ENCODE measurements at regions not wholly inside any gene's neighbourhood (a gene's known extent, or its start where the extent isn't known, plus 50 kb on each side); places are given as distances from the start of the nearest gene placed in this dataset.

- Histone ChIP-seq H2AFZ (ENCODE audit: low read depth, low read length) (no peak overlapping the region), H3K9me3 (ENCODE audit: low read length) (no peaks in the 10 kb centered on the region), H3K36me3 (ENCODE audit: insufficient read depth, low read length) (no peaks in the 10 kb centered on the region), H3K4me3 (ENCODE audit: low read length) (no peak overlapping the region), H4K20me1 (ENCODE audit: insufficient read depth) (no peaks in the 10 kb centered on the region), H3K79me2 (replicated peaks; ENCODE audit: insufficient read depth, low read length) (no peaks in the 10 kb centered on the region), H3K27ac (ENCODE audit: low read length) (no peak overlapping the region), H3K9me2 (ENCODE audit: insufficient read depth, low read length) (no peaks in the 10 kb centered on the region), H3K9ac (ENCODE audit: low read length) (no peak overlapping the region), H3K4me2 (ENCODE audit: low read length) (no peak overlapping the region), H3F3A (ENCODE audit: insufficient read depth, low read length, poor library complexity, severe bottlenecking) (no peaks in the 10 kb centered on the region), H3K27me3 (ENCODE audit: insufficient read depth, low read depth, low read length) (no peaks in the 10 kb centered on the region)
- TF ChIP-seq MXI1 (conservative IDR thresholded peaks at IDR 0.05; ENCODE audit: poor library complexity, severe bottlenecking) (no peak), TAF1 (IDR thresholded peaks at IDR 0.05; ENCODE audit: low read depth) (no peak), RAD21 (conservative IDR thresholded peaks at IDR 0.05) (no peak), EP300 (conservative IDR thresholded peaks at IDR 0.05; ENCODE audit: poor library complexity, severe bottlenecking) (no peak), SMC3 (conservative IDR thresholded peaks at IDR 0.05; ENCODE audit: poor library complexity) (no peak), CTCF (IDR thresholded peaks at IDR 0.05; ENCODE audit: poor library complexity, severe bottlenecking) (no peak), EZH2 (IDR thresholded peaks at IDR 0.05; ENCODE audit: borderline replicate concordance, insufficient read depth, low read length, poor library complexity, severe bottlenecking) (no peak), REST (IDR thresholded peaks at IDR 0.05; ENCODE audit: borderline replicate concordance) (no peak), POLR2AphosphoS5 (IDR thresholded peaks at IDR 0.05) (no peak)
These were observed 500.4 kb downstream of the GALC start for GRCh38 chr14:87492561-87492960.

DNA sequence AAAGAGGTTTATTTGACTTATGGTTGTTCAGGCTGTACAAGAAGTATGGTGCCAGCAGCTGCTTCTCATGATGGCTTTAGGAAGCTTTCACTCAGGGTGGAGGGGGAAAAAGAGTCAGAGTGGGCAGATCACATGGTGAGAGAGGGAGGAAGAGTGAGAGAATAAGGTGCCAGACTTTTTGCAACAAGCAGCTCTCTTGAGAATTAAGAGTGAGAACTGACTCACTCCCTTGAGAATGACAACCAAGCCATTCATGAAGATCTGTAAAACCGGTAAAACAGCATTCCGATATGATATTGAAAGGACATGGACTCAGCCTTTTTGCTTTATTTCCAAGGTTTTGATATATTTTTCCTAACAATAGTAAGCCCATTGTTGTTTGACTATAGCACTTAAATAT lies 501.2 kb downstream of the GALC start:
- H4K20me1 ChIP-seq (ENCODE audit: insufficient read depth): no peaks in the 10 kb centered on the region
- H3K27me3 ChIP-seq (ENCODE audit: insufficient read depth, low read depth, low read length): no peaks in the 10 kb centered on the region
- H2AFZ ChIP-seq (ENCODE audit: low read depth, low read length): no peak overlapping the region
- H3K27ac ChIP-seq (ENCODE audit: low read length): no peak overlapping the region
- H3K9me2 ChIP-seq (ENCODE audit: insufficient read depth, low read length): no peaks in the 10 kb centered on the region
- H3K4me2 ChIP-seq (ENCODE audit: low read length): no peak overlapping the region
- no peak overlapping the region for H3K4me3 ChIP-seq (ENCODE audit: low read length)
- no peaks in the 10 kb centered on the region for H3K79me2 ChIP-seq (replicated peaks; ENCODE audit: insufficient read depth, low read length)
- H3K9me3 ChIP-seq (ENCODE audit: low read length): no peaks in the 10 kb centered on the region
- TF ChIP-seq EZH2 (IDR thresholded peaks at IDR 0.05; ENCODE audit: borderline replicate concordance, insufficient read depth, low read length, poor library complexity, severe bottlenecking) (no peak), CTCF (IDR thresholded peaks at IDR 0.05; ENCODE audit: poor library complexity, severe bottlenecking) (no peak), MXI1 (conservative IDR thresholded peaks at IDR 0.05; ENCODE audit: poor library complexity, severe bottlenecking) (no peak), POLR2AphosphoS5 (IDR thresholded peaks at IDR 0.05) (no peak), RAD21 (conservative IDR thresholded peaks at IDR 0.05) (no peak), TAF1 (IDR thresholded peaks at IDR 0.05; ENCODE audit: low read depth) (no peak), SMC3 (conservative IDR thresholded peaks at IDR 0.05; ENCODE audit: poor library complexity) (no peak), EP300 (conservative IDR thresholded peaks at IDR 0.05; ENCODE audit: poor library complexity, severe bottlenecking) (no peak), REST (IDR thresholded peaks at IDR 0.05; ENCODE audit: borderline replicate concordance) (no peak)
- no peaks in the 10 kb centered on the region for H3F3A ChIP-seq (ENCODE audit: insufficient read depth, low read length, poor library complexity, severe bottlenecking)
- H3K9ac ChIP-seq (ENCODE audit: low read length): no peak overlapping the region
- H3K36me3 ChIP-seq (ENCODE audit: insufficient read depth, low read length): no peaks in the 10 kb centered on the region
